HG03354 (cell line): ENCODE measurements at regions not wholly inside any gene's neighbourhood (a gene's known extent, or its start where the extent isn't known, plus 50 kb on each side); places are given as distances from the start of the nearest gene placed in this dataset.

Source experiments
- ATAC-seq: cut with Tn5 transposase; IDR thresholded peaks from one replicate; pipeline ENCODE4 v1.9.1; 2021; ENCODE audit warnings: mild to moderate bottlenecking; ENCODE audit not compliant: unreplicated experiment, poor library complexity, severe bottlenecking

- no peak for ATAC-seq
Measured at GRCh38 chr6:9200712-9201111, 765.4 kb upstream of the SLC35B3 start.

DNA sequence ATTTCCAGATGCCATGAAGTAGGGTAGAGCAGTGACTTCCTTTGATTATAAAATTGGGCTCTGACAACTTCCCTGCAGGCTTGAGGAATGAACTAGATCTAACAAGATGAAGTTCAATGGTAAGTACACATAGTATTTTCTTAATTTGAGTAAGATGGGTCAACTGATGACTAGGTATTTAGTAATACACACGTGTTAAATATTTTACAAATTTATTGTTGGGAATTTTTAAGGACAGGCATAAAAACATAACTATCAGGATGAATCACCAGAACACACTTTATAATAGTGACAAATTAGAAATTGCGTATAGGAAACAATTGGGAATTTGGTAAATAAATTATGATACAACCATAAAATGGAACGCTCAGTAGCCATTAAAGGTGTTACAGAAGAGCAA is 762.4 kb upstream of the SLC35B3 start:
- no peak for ATAC-seq

DNA sequence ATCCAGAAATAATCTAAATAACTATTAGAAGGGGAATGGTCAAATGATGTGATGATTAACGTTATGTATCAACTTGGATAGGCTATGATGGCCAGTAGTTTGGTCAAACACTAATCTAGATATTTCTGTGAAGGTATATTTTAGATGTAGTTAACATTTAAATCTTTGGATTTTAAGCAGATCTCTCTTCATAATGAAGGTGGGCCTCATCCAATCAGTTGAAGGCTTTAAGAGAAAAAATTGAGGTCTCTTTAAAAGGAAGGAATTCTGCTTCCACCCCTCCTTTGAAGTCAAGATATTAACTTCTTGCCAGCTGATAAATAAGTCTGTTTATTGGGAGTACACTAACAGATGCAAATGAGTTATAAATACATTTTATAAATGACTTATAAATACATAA is 760.0 kb upstream of the SLC35B3 start:
- no peak for ATAC-seq

DNA sequence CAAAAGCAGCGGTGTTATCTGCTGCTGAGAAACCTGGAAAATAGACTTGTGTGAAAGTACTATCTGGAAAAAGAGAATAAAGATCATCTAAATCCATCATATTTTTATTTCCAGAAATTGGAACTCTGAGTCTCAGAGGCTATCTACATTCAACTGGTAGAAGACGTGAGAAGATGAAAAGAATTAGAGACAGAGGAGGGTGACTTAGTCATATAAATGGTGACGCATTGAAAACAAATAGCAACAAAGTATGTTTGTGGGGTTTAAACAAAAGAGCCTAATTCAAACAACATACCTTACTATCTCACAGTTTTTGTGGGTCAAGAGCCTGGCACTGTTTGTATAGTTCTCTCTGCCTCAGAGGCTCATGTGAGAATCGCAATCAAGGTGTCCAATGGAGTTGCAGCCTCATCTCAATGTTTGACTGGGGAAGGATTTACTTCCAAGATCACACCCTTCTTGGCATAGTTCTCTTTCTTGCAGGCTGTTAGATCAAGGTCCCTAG is 757.1 kb upstream of the SLC35B3 start:
- ATAC-seq: no peak

DNA sequence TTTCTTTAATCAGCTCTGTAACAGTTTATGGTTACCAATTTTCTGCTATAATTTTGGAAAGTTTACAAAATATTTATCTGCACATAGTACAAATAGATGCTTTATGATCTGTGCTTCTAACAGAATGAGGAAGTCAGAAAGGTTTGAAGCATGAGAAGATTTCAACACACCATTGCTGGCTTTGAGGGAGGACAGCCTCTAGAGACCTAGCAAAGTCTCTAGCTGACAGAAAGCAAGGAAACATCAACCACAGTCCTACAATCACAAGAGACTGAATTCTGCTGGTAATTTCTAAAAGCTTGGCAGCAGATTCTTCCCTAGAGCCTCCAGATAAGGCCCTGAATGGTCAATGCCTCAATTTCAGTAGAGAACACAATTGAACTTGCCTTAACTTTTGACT is 750.8 kb upstream of the SLC35B3 start:
- no peak for ATAC-seq

DNA sequence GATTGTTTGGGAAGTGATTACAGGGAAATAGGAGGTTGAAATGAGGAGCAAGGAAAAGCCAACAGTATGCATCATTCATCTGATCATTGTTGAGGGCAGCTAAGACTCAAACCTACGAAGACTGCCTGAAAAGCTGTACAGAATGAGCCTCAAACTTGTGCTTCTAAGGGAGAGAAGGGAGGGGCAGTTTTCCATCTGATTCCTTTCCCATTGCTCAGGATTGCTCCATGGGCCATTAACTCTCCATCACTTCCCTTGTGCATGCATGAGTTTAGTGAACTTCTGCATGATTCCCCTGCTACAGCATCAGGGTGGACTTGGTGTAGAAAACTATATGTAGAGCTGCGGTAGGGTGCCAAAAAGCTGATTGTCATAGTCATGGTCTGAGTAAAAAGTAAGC is 742.7 kb upstream of the SLC35B3 start:
- ATAC-seq: no peak

DNA sequence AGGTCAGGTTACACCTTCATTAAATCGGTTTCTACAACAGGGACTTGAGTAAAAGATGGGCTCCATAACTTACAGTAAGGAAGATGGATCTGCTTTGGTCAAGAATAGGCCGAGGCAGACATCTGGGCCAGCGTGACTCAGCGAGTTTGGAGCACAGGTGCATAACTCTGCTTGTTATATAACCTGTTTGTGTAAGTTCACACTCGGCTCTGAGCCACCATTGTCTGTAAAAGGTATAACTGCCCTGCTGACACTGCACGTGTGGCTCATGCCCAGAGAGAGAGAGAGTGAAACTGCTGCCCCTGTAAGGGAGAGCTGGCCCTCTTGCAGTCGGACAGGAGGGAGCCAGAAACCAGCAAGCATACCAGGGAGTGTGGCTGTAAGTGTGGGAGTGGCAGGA is 737.9 kb upstream of the SLC35B3 start:
- ATAC-seq: no peak

DNA sequence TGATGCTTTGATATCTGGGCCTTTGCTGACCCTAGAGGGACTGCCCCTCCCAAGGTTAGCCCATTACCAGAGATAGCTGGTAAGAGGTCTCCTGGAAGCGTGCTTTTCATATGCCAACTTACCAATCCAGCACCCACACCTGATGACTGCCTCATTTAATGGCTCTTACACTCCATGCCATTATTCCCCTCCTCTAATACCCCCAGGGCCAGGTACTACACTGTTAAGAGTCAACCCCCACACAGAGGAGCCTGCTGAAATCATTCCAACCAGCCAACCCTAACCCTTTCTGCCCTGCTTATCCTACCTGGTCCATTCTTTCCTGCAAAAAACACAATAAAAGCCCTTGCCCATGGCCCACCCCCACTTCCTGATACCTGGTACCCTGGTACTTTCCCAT is 736.8 kb upstream of the SLC35B3 start:
- ATAC-seq: no peak

- no peak for ATAC-seq
Measured at GRCh38 chr6:9168669-9169068, 733.3 kb upstream of the SLC35B3 start.

DNA sequence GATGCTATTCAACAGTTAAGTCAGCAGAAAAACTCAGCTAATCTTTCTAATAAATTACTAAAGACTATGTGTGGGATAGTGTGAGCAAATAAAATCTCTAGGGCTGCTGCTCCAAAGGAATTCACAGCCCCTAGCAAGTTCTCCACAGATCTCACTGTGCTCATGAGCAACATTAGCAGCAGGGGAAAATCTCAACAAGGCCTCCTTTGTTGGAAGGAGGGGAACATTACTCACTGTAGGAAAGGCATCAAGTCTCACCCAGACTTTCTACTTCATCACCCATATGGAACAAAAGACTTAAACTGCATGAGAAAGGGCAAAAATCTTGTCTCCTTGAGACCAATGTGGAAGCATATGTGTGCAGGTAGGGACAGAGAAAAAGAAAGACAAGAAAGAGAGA is 726.4 kb upstream of the SLC35B3 start:
- no peak for ATAC-seq

GRCh38 chr6:9159051-9159450 is 723.7 kb upstream of the SLC35B3 start:
- ATAC-seq: no peak

- ATAC-seq: no peak
Measured at GRCh38 chr6:9155836-9156235, 720.5 kb upstream of the SLC35B3 start.

DNA sequence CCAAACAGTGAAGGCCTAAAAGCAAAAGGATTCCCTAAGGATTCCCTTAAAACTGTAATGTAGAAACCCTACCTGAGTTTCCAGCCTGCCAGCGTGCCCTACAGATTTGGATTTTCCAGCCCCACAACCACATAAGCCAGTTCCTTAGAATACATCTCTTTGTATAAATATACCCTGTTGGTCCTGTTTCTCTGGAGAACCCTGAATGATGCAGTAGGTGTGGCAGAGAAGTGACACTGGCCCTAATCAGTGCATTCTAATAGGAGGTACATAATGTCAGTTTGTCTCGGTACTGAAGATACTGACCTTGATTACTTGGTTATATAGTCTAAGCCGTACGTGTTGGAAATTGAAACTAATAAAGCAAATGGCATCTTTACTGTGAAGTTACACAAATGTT is 707.8 kb upstream of the SLC35B3 start:
- no peak for ATAC-seq

- ATAC-seq: no peak
Measured at GRCh38 chr6:9140951-9141460, 705.7 kb upstream of the SLC35B3 start.

DNA sequence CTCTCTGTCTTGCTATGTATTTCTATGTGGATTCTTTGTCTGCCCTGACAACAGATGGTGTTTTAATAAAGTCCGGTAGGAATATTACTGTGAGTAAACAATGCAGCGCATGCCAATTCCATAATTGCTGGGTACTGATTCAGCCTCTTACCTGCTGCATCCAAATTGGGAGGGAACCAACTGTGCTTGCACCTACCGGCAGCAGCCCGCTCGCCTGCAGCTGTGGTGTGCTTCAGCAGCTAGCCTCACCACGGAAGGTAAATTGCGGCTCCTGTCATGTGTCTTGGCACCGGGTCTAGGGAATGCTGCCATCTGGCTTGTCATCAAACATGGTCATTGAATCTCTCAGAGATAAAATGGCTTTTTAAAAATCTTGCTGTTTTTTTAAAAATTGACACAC is 704.8 kb upstream of the SLC35B3 start:
- no peak for ATAC-seq

DNA sequence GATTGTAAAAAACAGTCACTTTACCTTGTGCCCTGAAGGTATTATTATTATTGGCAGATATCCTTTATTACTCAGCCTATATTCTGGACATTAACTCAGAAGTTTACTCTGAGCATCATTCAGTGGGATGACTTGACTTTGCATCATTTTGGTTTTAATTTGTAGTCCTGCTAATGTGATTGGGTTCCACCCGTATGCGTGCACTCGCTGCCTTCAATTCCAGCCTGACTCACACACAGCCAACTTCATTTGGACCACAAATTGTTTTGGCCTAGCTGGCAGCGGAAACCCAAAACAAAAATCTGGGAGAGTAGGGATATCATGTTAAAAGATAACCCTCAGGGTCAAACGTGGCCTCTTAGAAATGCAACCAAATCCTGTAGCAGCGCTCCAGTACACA is 704.4 kb upstream of the SLC35B3 start:
- no peak for ATAC-seq

DNA sequence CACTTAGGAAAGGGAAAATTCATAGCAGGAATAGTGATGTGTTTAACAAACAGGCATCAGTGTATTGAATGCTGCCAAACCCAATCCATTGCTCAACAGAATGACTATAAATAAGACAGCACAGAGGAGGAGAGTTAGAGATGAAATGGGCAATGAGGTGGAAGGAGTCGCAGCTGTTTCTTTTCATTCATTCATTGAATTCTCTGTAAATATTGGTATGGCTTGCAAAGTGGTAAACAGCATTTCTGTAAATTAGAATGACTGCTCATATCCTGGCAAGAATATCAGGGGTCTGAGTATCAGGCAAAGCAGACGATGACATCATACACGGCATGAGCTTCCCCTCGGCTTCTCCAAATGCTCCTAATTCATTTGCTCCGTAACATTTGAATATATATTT is 703.6 kb upstream of the SLC35B3 start:
- no peak for ATAC-seq

DNA sequence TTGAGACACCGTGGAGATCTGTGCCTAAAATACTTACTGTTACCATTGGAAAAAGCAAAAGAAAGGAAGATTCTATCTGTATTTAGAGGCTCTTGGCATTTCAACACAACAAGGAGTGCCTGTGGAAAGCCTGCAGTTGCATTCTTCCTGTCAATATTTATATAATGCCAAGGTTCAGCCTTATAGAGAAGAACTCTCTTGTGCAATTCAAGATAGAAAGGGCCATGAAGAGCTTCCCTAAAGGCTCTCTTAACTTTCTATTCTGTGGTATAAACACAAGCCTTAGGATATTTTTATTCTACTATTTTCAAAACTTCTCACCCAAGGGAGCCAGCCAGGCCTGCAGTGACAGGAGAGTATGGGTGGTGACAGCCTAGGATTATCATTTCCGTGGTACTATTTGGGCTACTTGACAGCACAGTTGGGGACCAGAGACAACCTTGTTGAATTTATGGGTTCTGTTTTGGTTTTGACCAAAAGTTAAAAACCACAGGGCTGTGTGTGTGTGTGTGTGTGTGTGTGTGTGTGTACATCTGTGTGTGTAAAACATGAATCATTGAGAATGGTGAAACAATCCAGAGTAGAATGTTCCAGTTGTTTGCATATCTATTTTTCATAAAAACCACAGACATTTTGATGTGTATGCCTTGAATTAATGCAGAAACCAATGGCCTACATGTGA is 700.9 kb upstream of the SLC35B3 start:
- no peak for ATAC-seq

- ATAC-seq: no peak
Measured at GRCh38 chr6:9131616-9132015, 696.3 kb upstream of the SLC35B3 start.

- ATAC-seq: no peak
Measured at GRCh38 chr6:9131201-9131600, 695.9 kb upstream of the SLC35B3 start.

DNA sequence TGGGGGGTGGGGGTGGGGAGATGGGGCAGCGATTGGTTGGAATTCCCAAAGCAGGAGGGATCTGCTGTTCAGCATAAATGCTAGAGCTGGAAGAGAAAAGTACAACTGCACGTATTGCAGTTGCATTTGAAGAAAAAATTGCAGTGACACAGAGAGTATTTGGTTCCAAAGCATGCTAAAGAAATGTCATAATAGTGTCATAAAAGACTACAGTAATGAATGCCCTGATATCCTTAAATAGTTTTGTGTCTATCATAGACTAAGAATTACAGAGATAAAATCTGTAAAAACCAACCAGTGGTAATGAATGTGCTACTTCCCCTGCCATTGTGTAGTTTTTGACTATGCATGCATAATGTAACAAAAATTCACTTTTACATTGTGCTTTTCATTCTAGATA is 693.6 kb upstream of the SLC35B3 start:
- no peak for ATAC-seq
